Gastroesophageal sphincter (tissue), 3 donors: ENCODE measurements at regions not wholly inside any gene's neighbourhood (a gene's known extent, or its start where the extent isn't known, plus 50 kb on each side); places are given as distances from the start of the nearest gene placed in this dataset.

Experiments
- POLR2AphosphoS5 ChIP-seq: sonication (generic); formaldehyde crosslinking; IDR thresholded peaks from one replicate; pipeline ENCODE4 v1.6.1; 2017; ENCODE audit warnings: antibody characterized with exemption
- TF ChIP-seq, protein P1 (sequence below), 4 experiments: fragments of 200-600 bp in 2 of 4; fragments of 450-650 bp in 2 of 4; sonication (generic) in 1 of 4; IDR thresholded peaks; one replicate each; pipeline ENCODE4 v1.5.1; 2017 to 2019; ENCODE audit warnings: antibody characterized with exemption in 4 of 4, mild to moderate bottlenecking in 2 of 4, moderate library complexity in 2 of 4

DNA sequence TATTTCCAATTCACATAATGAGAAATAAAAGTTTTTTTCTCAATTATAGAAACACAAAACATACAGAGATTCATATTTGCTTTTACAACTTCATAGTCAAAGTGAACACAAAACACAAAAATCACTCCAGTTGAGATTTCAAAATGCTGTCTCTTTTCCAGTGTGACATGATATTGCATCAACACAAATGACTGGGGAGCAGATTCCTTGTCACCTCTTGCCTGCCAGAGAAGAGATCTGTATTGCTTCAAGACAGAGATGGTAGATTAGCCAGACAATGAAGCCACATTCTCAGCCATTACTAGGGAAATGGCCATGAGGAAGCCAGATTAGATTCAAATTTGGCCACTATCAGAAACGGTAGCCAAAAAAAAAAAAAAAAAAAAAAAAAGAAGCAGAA, 2313.1 kb upstream of the AGA start:
- TF ChIP-seq, protein P1, sequence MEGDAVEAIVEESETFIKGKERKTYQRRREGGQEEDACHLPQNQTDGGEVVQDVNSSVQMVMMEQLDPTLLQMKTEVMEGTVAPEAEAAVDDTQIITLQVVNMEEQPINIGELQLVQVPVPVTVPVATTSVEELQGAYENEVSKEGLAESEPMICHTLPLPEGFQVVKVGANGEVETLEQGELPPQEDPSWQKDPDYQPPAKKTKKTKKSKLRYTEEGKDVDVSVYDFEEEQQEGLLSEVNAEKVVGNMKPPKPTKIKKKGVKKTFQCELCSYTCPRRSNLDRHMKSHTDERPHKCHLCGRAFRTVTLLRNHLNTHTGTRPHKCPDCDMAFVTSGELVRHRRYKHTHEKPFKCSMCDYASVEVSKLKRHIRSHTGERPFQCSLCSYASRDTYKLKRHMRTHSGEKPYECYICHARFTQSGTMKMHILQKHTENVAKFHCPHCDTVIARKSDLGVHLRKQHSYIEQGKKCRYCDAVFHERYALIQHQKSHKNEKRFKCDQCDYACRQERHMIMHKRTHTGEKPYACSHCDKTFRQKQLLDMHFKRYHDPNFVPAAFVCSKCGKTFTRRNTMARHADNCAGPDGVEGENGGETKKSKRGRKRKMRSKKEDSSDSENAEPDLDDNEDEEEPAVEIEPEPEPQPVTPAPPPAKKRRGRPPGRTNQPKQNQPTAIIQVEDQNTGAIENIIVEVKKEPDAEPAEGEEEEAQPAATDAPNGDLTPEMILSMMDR (IDR thresholded peaks at IDR 0.05), result no peak
- no peak for TF ChIP-seq POLR2AphosphoS5
